AG04450 (cell line): ENCODE measurements at regions not wholly inside any gene's neighbourhood (a gene's known extent, or its start where the extent isn't known, plus 50 kb on each side); places are given as distances from the start of the nearest gene placed in this dataset.

Experiments
- CTCF ChIA-PET: fragments of 300-600, 350-600 bp; formaldehyde crosslinking; extraction: SDS; loops from one replicate; lab custom pipeline; 2022; ENCODE audit warnings: antibody characterized with exemption, inconsistent platforms; lab: Charles Lee
- POLR2A ChIA-PET: fragments of 350-600 bp; formaldehyde crosslinking; extraction: SDS; loops from one replicate; lab custom pipeline; 2021; ENCODE audit warnings: antibody characterized with exemption, inconsistent platforms; lab: Yijun Ruan, JAX
- DNase-seq: peaks from one replicate; pipeline ENCODE4 v3.0.0-alpha.2; 2011; ENCODE audit warnings: low read depth, low spot score
- H3K27ac ChIP-seq: one replicate; pipeline ENCODE4 v1.5.1; 2012; ENCODE audit warnings: low read depth, low read length, control low read depth
- H3K27me3 ChIP-seq: one replicate; pipeline ENCODE4 v1.6.0; 2012; ENCODE audit warnings: low read length; ENCODE audit not compliant: control insufficient read depth, insufficient read depth
- H3K4me3 ChIP-seq: 2 replicates; pipeline ENCODE4 v1.5.1; 2011; ENCODE audit warnings: mild to moderate bottlenecking, low read depth, low read length, control low read depth
- H3K9me3 ChIP-seq: 2 replicates; pipeline ENCODE4 v1.5.1; 2012; ENCODE audit warnings: low read length; ENCODE audit not compliant: control insufficient read depth, insufficient read depth
- CTCF ChIP-seq: IDR thresholded peaks from 2 replicates; pipeline ENCODE4 v1.5.1; 2011; ENCODE audit warnings: low read depth, low read length, control low read depth, inconsistent platforms

GRCh38 chr11:96506041-96506440, 116.2 kb downstream of the JRKL start:
- ChIA-PET POLR2A (no interaction called here), CTCF (no interaction called here)
- H3K27me3 ChIP-seq, result no peaks in the 10 kb centered on the region
- H3K27ac ChIP-seq, result no peak overlapping the region
- H3K4me3 ChIP-seq, result no peak overlapping the region
- TF ChIP-seq CTCF, result no peak
- DNase-seq, result no peak
- no peaks in the 10 kb centered on the region for H3K9me3 ChIP-seq

- no peaks in the 10 kb centered on the region for H3K27me3 ChIP-seq
- no peak overlapping the region for H3K4me3 ChIP-seq
- no peak for TF ChIP-seq CTCF
- POLR2A ChIA-PET, result no interaction called here
- CTCF ChIA-PET, result no interaction called here
- DNase-seq, result no peak
- no peak overlapping the region for H3K27ac ChIP-seq
- no peaks in the 10 kb centered on the region for H3K9me3 ChIP-seq
Observed at GRCh38 chr11:96506953-96507354, 117.1 kb downstream of the JRKL start.

- H3K27ac ChIP-seq, result no peak overlapping the region
- no peak for TF ChIP-seq CTCF
- H3K27me3 ChIP-seq, result no peaks in the 10 kb centered on the region
- POLR2A ChIA-PET, result no interaction called here
- DNase-seq, result no peak
- no peak overlapping the region for H3K4me3 ChIP-seq
- H3K9me3 ChIP-seq, result no peaks in the 10 kb centered on the region
- CTCF ChIA-PET, result no interaction called here
Observed at GRCh38 chr11:96508861-96509260, 119.0 kb downstream of the JRKL start.

- TF ChIP-seq CTCF, result no peak
- Histone ChIP-seq H3K4me3 (no peak overlapping the region), H3K27me3 (no peaks in the 10 kb centered on the region), H3K27ac (no peak overlapping the region), H3K9me3 (no peaks in the 10 kb centered on the region)
- no peak for DNase-seq
- POLR2A ChIA-PET, result no interaction called here
- CTCF ChIA-PET, result interaction anchor here (0.9 kb wide), 1 partner anchor 56 kb away, joined by 4 read pairs; no protein-coding TSS in a partner anchor
Observed at GRCh38 chr11:96520939-96521338, 131.1 kb downstream of the JRKL start.

- no peaks in the 10 kb centered on the region for H3K9me3 ChIP-seq
- no peak for TF ChIP-seq CTCF
- no peak overlapping the region for H3K27ac ChIP-seq
- CTCF ChIA-PET, result interaction anchor here (1.5 kb wide), 1 partner anchor 60 kb away, joined by 3 read pairs; no protein-coding TSS in a partner anchor
- no peak overlapping the region for H3K4me3 ChIP-seq
- DNase-seq, result no peak
- no peaks in the 10 kb centered on the region for H3K27me3 ChIP-seq
- POLR2A ChIA-PET, result no interaction called here
Observed at GRCh38 chr11:96523656-96524055, 133.8 kb downstream of the JRKL start.
